K562 (cell line): ENCODE measurements at regions not wholly inside any gene's neighbourhood (a gene's known extent, or its start where the extent isn't known, plus 50 kb on each side); places are given as distances from the start of the nearest gene placed in this dataset.

Source experiments
- LARP7 ChIP-seq: fragments of 450-650 bp; IDR thresholded peaks from 2 replicates; pipeline ENCODE4 v1.6.1; 2016
- POLR2A ChIP-seq: fragments of 450-650 bp; conservative IDR thresholded peaks from 2 replicates; pipeline ENCODE4 v1.6.1; 2016
- RUNX1 ChIP-seq: sonication (generic); IDR thresholded peaks from 2 replicates; pipeline ENCODE4 v1.6.1; 2016; ENCODE audit warnings: antibody characterized with exemption, low read depth
- SUPT5H ChIP-seq: fragments of 450-650 bp; IDR thresholded peaks from 2 replicates; pipeline ENCODE4 v1.6.1; 2016
- TF ChIP-seq, protein P1 (sequence below), 2 experiments: fragments of 450-650 bp in 1 of 2; sonication (generic) in 1 of 2; formaldehyde crosslinking in 1 of 2; IDR thresholded peaks; 2 replicates each; pipeline versions ENCODE4 v1.7.1 to v1.9.0; 2016 to 2022; ENCODE audit warnings: inconsistent platforms in 1 of 2, mild to moderate bottlenecking in 1 of 2, missing genetic modification reagents in 1 of 2
- TF ChIP-seq, protein P2 (sequence below): fragments of 250-450 bp; sonication (Bioruptor Pico); IDR thresholded peaks from 2 replicates; pipeline ENCODE4 v1.4.0; 2020; ENCODE audit warnings: mild to moderate bottlenecking
- TF ChIP-seq, protein P3 (sequence below), 3 experiments: fragments of 200-800 bp in 1 of 3; fragments of 250-450 bp in 1 of 3; fragments of 450-650 bp in 1 of 3; sonication (Bioruptor Pico) in 1 of 3; sonication (Bioruptor generic) in 1 of 3; formaldehyde crosslinking in 1 of 3; IDR thresholded peaks; 2 replicates each; pipeline versions ENCODE4 v1.6.1 to v1.8.0; 2016 to 2022; ENCODE audit warnings: mild to moderate bottlenecking in 2 of 3, missing genetic modification characterization in 2 of 3, missing compliant biosample characterization in 1 of 3, moderate library complexity in 1 of 3
- TF ChIP-seq, protein P4 (sequence below): fragments of 250-450 bp; sonication (Bioruptor Pico); IDR thresholded peaks from 2 replicates; pipeline ENCODE4 v1.4.0; 2020; ENCODE audit warnings: mild to moderate bottlenecking, moderate library complexity

DNA sequence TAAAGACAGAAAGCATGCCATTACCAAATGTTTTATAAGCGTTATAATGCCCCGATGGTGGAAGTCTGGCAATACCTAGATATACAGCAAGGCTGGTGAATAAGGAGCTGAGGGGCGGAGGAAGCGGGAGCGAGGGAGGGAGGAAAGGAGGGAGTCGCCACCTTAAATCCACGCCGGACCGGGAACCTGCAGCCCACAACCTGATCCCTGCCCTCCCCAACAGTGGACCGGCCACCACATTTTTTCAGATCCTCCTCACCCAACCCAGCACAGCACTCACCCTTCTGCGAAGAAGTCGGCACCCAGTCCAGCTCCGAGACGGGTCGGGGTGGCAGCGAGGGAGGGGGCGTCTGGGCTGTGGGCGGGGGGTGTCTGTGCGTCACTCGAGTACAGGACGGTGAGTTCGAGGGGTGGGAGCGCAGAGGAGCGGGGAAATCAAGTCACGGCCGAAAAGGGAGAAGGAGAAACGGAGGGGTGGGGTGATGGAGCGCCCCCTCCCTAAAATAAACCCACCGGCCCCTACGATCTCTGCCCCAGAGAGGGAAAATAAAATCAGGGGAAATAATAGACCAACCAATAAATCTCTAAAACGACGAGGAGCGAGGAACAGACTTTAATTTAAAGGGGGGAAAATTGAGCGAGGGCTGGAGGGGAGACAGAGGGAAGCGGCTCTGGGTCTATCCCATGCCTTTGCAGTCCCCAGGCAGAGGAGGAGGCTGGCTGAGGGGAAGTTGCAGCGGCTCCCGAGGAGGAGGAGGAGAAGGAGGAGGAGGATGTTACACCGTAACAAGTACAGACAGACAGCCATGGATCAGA, 96.5 kb upstream of the SERTAD2 start (continued):
- TF ChIP-seq, protein P1, sequence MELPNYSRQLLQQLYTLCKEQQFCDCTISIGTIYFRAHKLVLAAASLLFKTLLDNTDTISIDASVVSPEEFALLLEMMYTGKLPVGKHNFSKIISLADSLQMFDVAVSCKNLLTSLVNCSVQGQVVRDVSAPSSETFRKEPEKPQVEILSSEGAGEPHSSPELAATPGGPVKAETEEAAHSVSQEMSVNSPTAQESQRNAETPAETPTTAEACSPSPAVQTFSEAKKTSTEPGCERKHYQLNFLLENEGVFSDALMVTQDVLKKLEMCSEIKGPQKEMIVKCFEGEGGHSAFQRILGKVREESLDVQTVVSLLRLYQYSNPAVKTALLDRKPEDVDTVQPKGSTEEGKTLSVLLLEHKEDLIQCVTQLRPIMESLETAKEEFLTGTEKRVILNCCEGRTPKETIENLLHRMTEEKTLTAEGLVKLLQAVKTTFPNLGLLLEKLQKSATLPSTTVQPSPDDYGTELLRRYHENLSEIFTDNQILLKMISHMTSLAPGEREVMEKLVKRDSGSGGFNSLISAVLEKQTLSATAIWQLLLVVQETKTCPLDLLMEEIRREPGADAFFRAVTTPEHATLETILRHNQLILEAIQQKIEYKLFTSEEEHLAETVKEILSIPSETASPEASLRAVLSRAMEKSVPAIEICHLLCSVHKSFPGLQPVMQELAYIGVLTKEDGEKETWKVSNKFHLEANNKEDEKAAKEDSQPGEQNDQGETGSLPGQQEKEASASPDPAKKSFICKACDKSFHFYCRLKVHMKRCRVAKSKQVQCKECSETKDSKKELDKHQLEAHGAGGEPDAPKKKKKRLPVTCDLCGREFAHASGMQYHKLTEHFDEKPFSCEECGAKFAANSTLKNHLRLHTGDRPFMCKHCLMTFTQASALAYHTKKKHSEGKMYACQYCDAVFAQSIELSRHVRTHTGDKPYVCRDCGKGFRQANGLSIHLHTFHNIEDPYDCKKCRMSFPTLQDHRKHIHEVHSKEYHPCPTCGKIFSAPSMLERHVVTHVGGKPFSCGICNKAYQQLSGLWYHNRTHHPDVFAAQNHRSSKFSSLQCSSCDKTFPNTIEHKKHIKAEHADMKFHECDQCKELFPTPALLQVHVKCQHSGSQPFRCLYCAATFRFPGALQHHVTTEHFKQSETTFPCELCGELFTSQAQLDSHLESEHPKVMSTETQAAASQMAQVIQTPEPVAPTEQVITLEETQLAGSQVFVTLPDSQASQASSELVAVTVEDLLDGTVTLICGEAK (IDR thresholded peaks at IDR 0.05), result peak; percentile 53; the same call in 1 of the 2 replicates
- TF ChIP-seq, protein P1 (CRISPR knock-in tag; IDR thresholded peaks at IDR 0.05), result no peak
- peak; percentile 83 for TF ChIP-seq SUPT5H
- 0 out of 2 replicates have a peak, but pooled peaks have one; percentile 51 for TF ChIP-seq RUNX1
- TF ChIP-seq LARP7, result no peak
- TF ChIP-seq, protein P2, sequence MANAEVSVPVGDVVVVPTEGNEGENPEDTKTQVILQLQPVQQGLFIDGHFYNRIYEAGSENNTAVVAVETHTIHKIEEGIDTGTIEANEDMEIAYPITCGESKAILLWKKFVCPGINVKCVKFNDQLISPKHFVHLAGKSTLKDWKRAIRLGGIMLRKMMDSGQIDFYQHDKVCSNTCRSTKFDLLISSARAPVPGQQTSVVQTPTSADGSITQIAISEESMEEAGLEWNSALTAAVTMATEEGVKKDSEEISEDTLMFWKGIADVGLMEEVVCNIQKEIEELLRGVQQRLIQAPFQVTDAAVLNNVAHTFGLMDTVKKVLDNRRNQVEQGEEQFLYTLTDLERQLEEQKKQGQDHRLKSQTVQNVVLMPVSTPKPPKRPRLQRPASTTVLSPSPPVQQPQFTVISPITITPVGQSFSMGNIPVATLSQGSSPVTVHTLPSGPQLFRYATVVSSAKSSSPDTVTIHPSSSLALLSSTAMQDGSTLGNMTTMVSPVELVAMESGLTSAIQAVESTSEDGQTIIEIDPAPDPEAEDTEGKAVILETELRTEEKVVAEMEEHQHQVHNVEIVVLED (CRISPR knock-in tag), result no peak
- TF ChIP-seq POLR2A, result peak; percentile 81
- TF ChIP-seq, protein P3, sequence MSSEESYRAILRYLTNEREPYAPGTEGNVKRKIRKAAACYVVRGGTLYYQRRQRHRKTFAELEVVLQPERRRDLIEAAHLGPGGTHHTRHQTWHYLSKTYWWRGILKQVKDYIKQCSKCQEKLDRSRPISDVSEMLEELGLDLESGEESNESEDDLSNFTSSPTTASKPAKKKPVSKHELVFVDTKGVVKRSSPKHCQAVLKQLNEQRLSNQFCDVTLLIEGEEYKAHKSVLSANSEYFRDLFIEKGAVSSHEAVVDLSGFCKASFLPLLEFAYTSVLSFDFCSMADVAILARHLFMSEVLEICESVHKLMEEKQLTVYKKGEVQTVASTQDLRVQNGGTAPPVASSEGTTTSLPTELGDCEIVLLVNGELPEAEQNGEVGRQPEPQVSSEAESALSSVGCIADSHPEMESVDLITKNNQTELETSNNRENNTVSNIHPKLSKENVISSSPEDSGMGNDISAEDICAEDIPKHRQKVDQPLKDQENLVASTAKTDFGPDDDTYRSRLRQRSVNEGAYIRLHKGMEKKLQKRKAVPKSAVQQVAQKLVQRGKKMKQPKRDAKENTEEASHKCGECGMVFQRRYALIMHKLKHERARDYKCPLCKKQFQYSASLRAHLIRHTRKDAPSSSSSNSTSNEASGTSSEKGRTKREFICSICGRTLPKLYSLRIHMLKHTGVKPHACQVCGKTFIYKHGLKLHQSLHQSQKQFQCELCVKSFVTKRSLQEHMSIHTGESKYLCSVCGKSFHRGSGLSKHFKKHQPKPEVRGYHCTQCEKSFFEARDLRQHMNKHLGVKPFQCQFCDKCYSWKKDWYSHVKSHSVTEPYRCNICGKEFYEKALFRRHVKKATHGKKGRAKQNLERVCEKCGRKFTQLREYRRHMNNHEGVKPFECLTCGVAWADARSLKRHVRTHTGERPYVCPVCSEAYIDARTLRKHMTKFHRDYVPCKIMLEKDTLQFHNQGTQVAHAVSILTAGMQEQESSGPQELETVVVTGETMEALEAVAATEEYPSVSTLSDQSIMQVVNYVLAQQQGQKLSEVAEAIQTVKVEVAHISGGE (CRISPR knock-in tag; IDR thresholded peaks at IDR 0.05), result 0 out of 6 replicates have a peak, but pooled peaks of 1 of the 3 experiments have one; percentile 25
- TF ChIP-seq, protein P4, sequence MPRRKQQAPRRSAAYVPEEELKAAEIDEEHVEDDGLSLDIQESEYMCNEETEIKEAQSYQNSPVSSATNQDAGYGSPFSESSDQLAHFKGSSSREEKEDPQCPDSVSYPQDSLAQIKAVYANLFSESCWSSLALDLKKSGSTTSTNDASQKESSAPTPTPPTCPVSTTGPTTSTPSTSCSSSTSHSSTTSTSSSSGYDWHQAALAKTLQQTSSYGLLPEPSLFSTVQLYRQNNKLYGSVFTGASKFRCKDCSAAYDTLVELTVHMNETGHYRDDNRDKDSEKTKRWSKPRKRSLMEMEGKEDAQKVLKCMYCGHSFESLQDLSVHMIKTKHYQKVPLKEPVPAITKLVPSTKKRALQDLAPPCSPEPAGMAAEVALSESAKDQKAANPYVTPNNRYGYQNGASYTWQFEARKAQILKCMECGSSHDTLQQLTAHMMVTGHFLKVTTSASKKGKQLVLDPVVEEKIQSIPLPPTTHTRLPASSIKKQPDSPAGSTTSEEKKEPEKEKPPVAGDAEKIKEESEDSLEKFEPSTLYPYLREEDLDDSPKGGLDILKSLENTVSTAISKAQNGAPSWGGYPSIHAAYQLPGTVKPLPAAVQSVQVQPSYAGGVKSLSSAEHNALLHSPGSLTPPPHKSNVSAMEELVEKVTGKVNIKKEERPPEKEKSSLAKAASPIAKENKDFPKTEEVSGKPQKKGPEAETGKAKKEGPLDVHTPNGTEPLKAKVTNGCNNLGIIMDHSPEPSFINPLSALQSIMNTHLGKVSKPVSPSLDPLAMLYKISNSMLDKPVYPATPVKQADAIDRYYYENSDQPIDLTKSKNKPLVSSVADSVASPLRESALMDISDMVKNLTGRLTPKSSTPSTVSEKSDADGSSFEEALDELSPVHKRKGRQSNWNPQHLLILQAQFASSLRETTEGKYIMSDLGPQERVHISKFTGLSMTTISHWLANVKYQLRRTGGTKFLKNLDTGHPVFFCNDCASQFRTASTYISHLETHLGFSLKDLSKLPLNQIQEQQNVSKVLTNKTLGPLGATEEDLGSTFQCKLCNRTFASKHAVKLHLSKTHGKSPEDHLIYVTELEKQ (CRISPR knock-in tag), result no peak
